SIG-M5 treated with dmso at 0.1 percent for 504 hours (cell line): ENCODE measurements at regions not wholly inside any gene's neighbourhood (a gene's known extent, or its start where the extent isn't known, plus 50 kb on each side); places are given as distances from the start of the nearest gene placed in this dataset.

ENCODE experiments used
- DNase-seq: peaks from one replicate; lab custom pipeline; 2025; ENCODE audit not compliant: unreplicated experiment; lab: John Stamatoyannopoulos, UW

- DNase-seq = no peak
These were observed 148.8 kb upstream of the HS6ST1 start for GRCh38 chr2:128467321-128467969.

DNA sequence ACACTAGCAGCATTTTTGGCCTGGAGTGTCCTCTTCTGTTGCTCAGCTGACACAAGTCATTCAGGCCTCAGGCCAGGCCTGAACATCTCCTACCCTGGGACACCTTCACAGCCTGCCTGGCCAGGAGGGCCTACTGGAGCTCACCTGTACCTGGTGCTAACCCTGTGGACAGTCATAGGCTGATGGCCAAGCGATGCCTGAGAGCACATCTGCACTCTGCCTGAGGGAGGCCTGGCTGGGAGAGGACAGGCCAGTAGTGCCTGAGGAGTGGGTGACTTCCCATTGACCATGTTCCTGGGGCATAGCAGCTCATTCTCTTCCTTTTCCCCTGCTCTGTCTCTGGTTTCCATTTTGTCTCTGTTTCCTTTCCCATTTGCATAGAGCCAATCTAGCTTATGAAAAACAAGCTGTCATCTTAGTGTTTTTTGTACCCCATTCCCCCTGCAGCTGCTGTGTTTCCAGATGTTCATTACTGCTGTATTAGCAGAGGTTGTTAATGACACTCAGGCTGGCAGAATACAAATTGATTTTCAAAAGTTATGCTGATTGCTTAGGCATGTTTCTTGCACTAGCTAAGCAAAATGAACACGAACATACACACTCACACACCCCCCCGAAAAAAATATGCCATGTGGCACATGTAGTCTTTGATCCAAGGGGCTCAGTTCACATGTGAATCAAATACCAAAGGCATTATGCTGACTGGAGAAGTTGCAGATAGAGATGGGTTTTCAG is 149.7 kb upstream of the HS6ST1 start:
- DNase-seq = no peak

DNA sequence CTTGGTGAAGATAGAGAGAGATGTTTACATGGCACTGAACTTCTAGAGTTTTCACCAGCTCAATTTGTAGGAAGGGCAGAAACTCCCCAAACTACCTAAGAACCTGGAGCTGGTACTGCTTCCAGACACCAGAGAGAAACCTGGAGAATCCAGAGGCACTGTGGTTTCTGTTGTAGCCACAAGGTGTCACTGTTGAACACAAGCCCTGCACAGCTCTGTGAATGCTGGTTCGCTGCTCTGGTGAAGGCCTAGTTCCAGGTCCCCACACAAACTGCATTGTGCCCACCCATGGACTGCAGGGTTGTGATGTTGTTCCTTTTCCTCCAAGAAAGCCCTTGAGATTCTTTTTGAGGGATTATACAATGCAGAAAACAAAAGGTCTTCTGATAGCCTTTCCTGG is 150.5 kb upstream of the HS6ST1 start:
- no peak for DNase-seq

DNA sequence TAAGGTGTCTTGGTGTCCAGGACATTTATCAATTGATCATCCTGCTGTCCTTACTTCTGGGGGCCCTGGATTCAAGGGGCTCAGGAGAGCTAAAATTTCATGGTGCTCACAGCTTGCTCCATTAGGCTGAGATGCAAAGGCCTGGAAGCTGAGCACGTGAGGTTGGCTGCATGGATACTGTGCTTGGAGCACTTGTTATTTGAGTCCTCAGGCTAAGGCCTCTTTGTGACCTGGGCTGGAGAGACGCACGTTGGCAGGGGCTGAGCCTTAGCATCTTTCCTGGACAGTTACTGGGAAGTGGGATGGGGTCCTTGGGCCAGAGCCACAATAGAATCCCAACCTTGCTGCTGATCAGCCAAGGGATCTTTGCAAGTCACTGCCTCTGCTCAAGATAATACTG is 151.2 kb upstream of the HS6ST1 start:
- no peak for DNase-seq

- peak; percentile 50 for DNase-seq
These were observed 154.1 kb upstream of the HS6ST1 start for GRCh38 chr2:128472789-128473174.

DNA sequence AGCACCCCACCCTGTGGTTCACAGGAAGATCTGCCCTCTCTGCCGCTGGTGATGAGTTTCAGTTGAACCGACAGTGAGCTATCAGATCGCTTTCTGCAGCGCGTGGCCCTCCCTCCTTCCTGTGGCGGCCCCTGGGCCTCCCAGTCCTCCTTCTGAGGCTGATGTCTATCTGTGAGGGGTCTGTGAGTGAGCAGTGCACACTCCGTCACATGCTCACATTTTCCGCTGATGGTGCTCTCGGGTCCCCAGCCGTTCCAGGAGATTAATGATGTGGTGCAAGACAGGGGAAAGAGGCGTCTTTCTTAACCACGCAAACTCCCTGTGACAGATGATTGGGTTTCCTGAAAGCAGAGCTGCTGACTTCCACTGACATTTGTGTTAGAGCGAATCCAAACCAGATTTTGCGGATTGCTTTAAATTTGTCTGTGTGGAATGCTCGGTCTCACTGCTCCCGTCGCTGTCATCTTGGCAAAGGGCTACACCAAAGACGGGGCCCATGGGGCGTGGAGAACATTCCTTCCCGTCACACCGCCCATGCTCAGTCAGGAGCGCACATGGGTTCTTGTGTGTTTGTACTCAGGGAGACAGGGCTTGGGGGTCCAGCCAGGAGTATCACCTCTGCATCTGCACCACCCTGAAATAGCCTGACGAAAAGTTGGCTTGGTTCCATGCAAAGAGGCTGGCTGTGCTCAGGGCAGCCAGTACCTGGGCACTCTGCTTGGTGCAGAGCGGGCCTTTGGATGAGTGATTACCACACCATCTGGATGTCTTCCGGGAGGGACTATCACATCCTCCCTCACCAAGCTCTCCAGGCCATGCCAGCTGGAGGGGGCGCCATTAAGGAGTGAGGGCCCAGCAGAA is 154.7 kb upstream of the HS6ST1 start:
- DNase-seq = peak; percentile 50

GRCh38 chr2:128474036-128474955 is 155.6 kb upstream of the HS6ST1 start:
- no peak for DNase-seq

- no peak for DNase-seq
These were observed 156.3 kb upstream of the HS6ST1 start for GRCh38 chr2:128474962-128475361.

DNA sequence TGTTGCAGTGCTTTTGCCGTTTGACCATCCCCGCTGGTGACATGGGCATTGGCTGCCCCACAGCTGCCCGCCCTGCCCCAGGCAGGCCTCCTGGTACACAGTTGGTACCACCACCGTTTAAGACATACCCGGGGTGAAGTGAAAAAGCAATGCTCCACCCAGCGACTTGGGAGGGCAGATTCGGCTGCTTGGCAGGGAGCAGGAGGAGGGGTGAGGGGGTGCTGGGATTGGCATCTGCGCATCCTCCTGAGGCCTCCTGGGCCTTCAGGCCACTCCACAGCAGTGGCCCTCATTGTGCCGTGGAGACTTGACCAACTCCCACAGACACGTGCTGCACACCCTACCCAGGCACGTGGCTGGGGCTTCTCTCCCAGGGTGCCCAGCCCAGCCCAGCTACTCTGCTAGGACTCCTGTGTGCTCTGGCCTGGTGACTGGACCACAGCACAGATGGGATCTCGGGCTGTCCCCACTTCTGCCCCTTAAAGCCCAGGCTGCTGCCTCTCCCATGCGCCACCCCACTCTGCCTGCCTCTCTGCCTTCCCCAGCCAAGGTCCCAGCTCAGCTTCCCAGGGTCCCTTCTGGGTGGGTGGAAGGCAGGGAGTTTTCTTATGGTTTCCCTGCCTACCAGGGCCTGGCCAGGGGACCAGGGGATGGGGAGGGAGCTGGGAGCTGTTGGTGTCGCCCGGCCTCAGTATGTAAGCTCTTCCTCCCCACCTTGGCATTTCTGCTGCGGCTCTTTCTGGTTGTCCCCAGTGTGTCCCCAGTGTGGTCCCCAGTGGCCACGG is 157.0 kb upstream of the HS6ST1 start:
- DNase-seq = no peak

DNA sequence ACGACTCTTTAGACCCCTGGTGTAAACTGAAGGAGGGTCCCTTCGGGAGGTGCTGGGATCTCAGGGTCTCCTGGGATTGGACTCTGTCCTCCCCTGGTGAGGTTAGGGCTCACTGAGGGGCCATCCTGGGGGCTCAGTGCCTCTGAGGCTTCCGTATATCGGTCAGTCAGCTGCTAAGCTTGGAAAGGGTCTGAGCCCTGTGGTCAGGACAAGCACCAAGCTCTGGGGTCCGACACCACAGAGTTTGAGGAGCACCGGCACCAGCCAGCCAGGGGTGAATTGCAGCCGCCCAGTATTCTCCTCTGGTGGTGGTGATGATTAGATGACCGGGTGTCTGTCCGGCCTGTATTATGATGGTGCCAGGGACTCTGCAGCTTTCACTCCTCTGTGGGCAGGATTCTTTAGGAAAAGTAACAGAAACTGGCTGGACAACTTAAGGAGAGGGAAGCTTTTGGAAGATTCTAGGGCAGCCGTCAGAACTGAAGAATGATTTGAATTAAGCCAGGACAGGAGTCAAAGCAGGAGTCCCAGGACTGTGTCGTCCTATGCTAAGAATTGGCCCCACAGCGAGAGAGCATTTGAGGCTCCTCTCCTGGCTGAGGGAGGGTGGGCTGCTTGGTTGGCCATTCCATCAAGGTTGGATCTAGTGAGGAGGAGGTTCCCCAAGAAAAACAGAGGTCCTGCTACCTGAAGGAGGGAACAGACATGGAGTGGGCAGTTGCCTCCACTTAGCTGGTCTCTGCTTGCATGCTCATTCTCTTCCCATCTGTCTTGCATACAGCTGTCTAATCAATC is 158.6 kb upstream of the HS6ST1 start:
- DNase-seq = no peak

- DNase-seq = no peak
These were observed 159.2 kb upstream of the HS6ST1 start for GRCh38 chr2:128477891-128478290.

- no peak for DNase-seq
These were observed 167.3 kb upstream of the HS6ST1 start for GRCh38 chr2:128485761-128486639.

- DNase-seq = no peak
These were observed 168.1 kb upstream of the HS6ST1 start for GRCh38 chr2:128486640-128487375.

DNA sequence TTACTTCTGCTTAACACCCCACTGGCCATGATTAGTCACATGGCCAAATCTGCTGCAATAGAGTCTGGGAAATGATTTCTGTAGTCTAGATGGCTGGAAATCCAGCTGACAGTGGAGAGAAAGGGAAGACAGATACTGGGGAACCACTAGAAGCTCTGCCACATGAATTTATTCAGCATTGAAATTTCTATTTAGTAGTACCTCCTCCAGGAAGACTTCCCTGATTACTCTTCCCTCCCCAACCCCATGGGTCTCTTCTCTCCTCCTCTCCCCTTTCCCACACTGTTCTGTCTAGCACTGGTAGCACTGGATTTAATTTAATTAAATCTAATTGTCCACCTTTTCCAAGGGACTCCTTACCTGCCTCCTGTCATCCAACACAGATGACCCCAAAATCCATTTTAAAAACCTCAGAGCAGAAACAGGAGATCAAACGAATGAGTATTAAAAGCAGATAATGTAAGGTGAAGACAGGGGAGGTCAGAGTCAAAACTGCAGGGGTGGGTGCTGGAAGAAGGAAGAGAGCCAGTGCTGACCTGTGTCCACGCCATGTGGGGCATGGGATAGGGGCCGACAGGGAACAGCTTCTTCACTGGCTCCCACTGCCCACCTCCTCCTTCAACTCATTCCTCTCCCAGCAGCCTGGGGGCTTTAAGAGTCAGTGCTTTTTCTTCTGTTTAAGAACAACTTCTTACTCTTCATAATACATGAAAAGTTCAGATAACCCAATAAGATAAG is 169.2 kb upstream of the HS6ST1 start:
- no peak for DNase-seq

DNA sequence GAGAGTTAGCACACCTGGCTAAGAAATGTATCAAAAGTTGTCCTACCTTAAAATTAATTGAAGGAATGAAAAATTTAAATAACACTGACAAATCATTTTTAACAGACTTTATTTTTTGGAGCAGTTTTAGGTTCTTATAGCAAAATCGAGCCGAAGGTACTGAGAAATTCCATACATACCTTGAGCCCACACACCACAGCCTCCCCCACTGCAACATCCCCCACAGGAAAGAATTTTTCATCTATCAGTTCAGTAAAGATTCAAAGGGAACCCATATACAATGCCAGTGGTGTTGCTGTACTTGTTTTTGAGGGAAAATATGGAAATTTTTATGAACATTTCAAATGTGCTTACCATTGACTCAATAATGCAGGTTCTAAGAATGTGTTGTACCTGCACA is 169.8 kb upstream of the HS6ST1 start:
- no peak for DNase-seq

DNA sequence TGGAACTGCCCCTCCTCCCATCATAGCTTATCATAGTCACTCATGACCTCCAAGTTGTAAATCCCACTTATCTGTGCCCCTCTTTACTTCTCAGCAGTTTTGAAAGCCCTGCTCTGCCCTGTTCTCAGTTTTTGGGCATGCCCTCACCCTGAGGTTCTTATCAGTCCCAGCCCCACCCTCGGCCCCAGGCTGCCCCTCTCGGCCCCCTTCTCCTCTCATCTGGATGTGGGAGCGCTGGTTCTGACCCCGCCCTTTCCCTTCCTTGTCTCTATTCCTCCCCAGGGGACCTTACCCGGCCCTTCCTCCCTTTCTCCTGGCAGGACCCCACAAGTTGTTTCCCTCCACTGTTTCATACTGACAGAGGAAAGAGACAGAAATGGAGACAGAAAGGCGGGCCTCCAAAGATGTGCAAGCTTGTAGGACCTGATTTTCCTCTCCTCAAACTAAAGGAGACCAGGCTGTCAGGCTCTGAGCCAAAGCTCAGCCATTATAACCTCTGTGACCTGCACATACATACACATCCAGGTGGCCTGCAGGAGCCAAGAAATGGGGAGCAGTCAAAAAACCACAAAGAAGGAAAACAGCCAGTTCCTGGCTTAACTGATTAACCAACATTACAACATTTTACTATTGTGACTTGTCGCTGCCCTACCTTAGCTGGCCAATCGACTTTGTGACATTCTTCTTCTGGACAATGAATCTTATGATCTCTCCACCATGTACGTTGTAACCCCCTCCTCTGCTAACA is 171.0 kb upstream of the HS6ST1 start:
- no peak for DNase-seq
